Neural progenitor cell (in vitro differentiated cells): ENCODE measurements at regions not wholly inside any gene's neighbourhood (a gene's known extent, or its start where the extent isn't known, plus 50 kb on each side); places are given as distances from the start of the nearest gene placed in this dataset.

ENCODE experiments used
- DNase-seq: peaks from one replicate; pipeline ENCODE4 v3.0.0-alpha.2; 2016; ENCODE audit warnings: low spot score
- H2AFZ ChIP-seq: fragments of 200-600 bp; sonication (generic); replicated peaks from 2 replicates; pipeline ENCODE4 v1.6.1; 2016; ENCODE audit warnings: antibody characterized with exemption
- H3F3A ChIP-seq: fragments of 200-600 bp; sonication (generic); 2 replicates; pipeline ENCODE4 v1.6.1; 2016; ENCODE audit warnings: antibody characterized with exemption, low read depth
- H3K27ac ChIP-seq: fragments of 200-600 bp; sonication (generic); 2 replicates; pipeline ENCODE4 v1.5.1; 2016; ENCODE audit warnings: mild to moderate bottlenecking
- H3K27me3 ChIP-seq: fragments of 200-600 bp; sonication (generic); 2 replicates; pipeline ENCODE4 v1.6.1; 2016; ENCODE audit warnings: mild to moderate bottlenecking, moderate library complexity
- H3K36me3 ChIP-seq: fragments of 200-600 bp; sonication (generic); 2 replicates; pipeline ENCODE4 v1.5.1; 2016
- H3K4me1 ChIP-seq: fragments of 200-600 bp; sonication (generic); 2 replicates; pipeline ENCODE4 v1.6.1; 2016; ENCODE audit warnings: mixed run types
- H3K4me2 ChIP-seq: fragments of 200-600 bp; sonication (generic); 2 replicates; pipeline ENCODE4 v1.6.1; 2016
- H3K4me3 ChIP-seq: fragments of 200-600 bp; sonication (generic); 2 replicates; pipeline ENCODE4 v1.5.1; 2016
- H3K79me2 ChIP-seq: fragments of 200-600 bp; sonication (generic); 2 replicates; pipeline ENCODE4 v1.6.1; 2016; ENCODE audit warnings: low read depth
- H3K9ac ChIP-seq: fragments of 200-600 bp; sonication (generic); 2 replicates; pipeline ENCODE4 v1.6.1; 2016
- H3K9me3 ChIP-seq: fragments of 200-600 bp; sonication (generic); 2 replicates; pipeline ENCODE4 v1.5.1; 2016; ENCODE audit warnings: low read depth
- H4K20me1 ChIP-seq: fragments of 200-600 bp; sonication (generic); 2 replicates; pipeline ENCODE4 v1.6.1; 2016; ENCODE audit warnings: low read depth
- H3K27ac Mint-ChIP-seq: 3 replicates; pipeline ENCODE4 v1.8.0; 2021; ENCODE audit warnings: mixed read lengths
- H3K27me3 Mint-ChIP-seq: 2 replicates; pipeline ENCODE4 v1.8.0; 2022; ENCODE audit warnings: low read depth, mild to moderate bottlenecking, inconsistent platforms, moderate library complexity, mixed read lengths; ENCODE audit not compliant: insufficient read depth
- H3K36me3 Mint-ChIP-seq: 3 replicates; pipeline ENCODE4 v1.8.0; 2021; ENCODE audit warnings: mixed read lengths
- H3K4me1 Mint-ChIP-seq: 3 replicates; pipeline ENCODE4 v1.8.0; 2021; ENCODE audit warnings: mixed read lengths
- H3K4me3 Mint-ChIP-seq: 3 replicates; pipeline ENCODE4 v1.8.0; 2021; ENCODE audit warnings: mild to moderate bottlenecking, moderate library complexity, mixed read lengths
- H3K9me3 Mint-ChIP-seq: 3 replicates; pipeline ENCODE4 v1.8.0; 2020; ENCODE audit warnings: mixed read lengths
- EZH2 ChIP-seq: fragments of 200-600 bp; sonication (generic); IDR thresholded peaks from 2 replicates; pipeline ENCODE4 v1.6.1; 2017; ENCODE audit warnings: antibody characterized with exemption, mild to moderate bottlenecking, moderate library complexity
- EZH2phosphoT487 ChIP-seq: fragments of 200-600 bp; sonication (generic); IDR thresholded peaks from 2 replicates; pipeline ENCODE4 v1.6.1; 2017; ENCODE audit warnings: antibody characterized with exemption
- TF ChIP-seq, protein P1 (sequence below): fragments of 200-600 bp; sonication (generic); IDR thresholded peaks from 2 replicates; pipeline ENCODE4 v1.5.1; 2017; ENCODE audit warnings: antibody characterized with exemption, mild to moderate bottlenecking

DNA sequence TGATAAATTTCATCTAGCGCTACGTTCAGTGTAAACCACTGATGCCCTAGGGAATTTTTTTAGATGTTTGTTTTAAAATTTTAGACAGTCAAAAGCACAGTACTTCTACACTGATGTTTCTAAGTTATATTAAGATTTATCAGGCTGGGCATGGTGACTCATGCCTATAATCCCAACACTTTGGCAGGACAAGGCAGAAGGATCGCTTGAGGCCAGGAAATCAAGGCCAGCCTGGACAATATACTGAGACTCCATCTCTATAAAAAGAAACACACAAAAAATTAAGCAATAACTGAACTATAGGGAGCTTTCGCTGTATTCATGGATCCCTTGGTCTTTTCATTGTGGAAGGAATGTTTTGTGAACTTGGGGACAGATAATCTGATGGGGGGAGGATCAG is 50.6 kb upstream of the MAPRE2 start:
- Histone ChIP-seq H3K36me3 (no peaks in the 10 kb centered on the region), H3K4me2 (no peak overlapping the region), H3K4me1 (no peaks in the 10 kb centered on the region), H3K27me3 (no peaks in the 10 kb centered on the region), H4K20me1 (no peaks in the 10 kb centered on the region), H3K4me3 (no peak overlapping the region), H3K9ac (no peak overlapping the region), H3K79me2 (no peaks in the 10 kb centered on the region), H2AFZ (peak overlapping the region; percentile 73), H3F3A (peaks cover 8% of the 10 kb centered on the region), H3K9me3 (no peaks in the 10 kb centered on the region), H3K27ac (no peak overlapping the region)
- peaks cover 4% of the 10 kb centered on the region for H3K4me1 Mint-ChIP-seq
- H3K27ac Mint-ChIP-seq = no peak overlapping the region
- TF ChIP-seq EZH2phosphoT487 = no peak
- TF ChIP-seq EZH2 = no peak
- TF ChIP-seq, protein P1, sequence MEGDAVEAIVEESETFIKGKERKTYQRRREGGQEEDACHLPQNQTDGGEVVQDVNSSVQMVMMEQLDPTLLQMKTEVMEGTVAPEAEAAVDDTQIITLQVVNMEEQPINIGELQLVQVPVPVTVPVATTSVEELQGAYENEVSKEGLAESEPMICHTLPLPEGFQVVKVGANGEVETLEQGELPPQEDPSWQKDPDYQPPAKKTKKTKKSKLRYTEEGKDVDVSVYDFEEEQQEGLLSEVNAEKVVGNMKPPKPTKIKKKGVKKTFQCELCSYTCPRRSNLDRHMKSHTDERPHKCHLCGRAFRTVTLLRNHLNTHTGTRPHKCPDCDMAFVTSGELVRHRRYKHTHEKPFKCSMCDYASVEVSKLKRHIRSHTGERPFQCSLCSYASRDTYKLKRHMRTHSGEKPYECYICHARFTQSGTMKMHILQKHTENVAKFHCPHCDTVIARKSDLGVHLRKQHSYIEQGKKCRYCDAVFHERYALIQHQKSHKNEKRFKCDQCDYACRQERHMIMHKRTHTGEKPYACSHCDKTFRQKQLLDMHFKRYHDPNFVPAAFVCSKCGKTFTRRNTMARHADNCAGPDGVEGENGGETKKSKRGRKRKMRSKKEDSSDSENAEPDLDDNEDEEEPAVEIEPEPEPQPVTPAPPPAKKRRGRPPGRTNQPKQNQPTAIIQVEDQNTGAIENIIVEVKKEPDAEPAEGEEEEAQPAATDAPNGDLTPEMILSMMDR = no peak
- H3K4me3 Mint-ChIP-seq = no peak overlapping the region
- H3K27me3 Mint-ChIP-seq = peaks cover 2% of the 10 kb centered on the region
- H3K9me3 Mint-ChIP-seq = no peaks in the 10 kb centered on the region
- H3K36me3 Mint-ChIP-seq = no peaks in the 10 kb centered on the region
- no peak for DNase-seq

DNA sequence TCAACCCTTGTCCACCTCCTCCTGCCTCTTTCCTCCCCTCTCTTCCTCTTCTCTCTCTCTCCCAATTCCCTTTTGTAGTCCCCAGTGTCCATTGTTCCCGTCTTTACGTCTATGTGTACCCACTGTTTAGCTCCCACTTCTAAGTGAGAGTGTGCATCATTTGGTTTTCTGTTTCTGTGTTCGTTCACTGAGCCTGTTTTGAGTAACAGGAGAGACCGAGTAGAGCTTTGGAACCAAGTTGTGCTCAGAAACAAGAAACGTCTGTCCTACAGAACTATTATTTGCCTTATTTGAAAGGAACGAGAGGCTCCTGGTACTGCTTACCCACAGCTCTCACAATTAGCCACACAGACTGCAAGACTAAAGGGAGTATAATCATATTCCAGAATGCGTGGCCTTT is 50.1 kb upstream of the MAPRE2 start:
- peaks cover under 1% of the 10 kb centered on the region for H3K9me3 Mint-ChIP-seq
- no peak overlapping the region for H3K9ac ChIP-seq
- no peak for TF ChIP-seq EZH2phosphoT487
- no peak for TF ChIP-seq EZH2
- TF ChIP-seq, protein P1 = no peak

More for the DNA sequence above, 50.1 kb upstream of the MAPRE2 start:
- no peaks in the 10 kb centered on the region for H3K9me3 ChIP-seq
- peaks cover 2% of the 10 kb centered on the region for H3F3A ChIP-seq
- peak overlapping the region; percentile 73 for H2AFZ ChIP-seq
- no peak overlapping the region for H3K4me3 Mint-ChIP-seq
- no peaks in the 10 kb centered on the region for H3K36me3 Mint-ChIP-seq
- no peak overlapping the region for H3K4me2 ChIP-seq
- H3K27me3 Mint-ChIP-seq = no peaks in the 10 kb centered on the region
- H3K27me3 ChIP-seq = no peaks in the 10 kb centered on the region
- no peak overlapping the region for H3K27ac ChIP-seq
- DNase-seq = no peak
- H3K27ac Mint-ChIP-seq = no peak overlapping the region
- H3K4me1 Mint-ChIP-seq = peaks cover 4% of the 10 kb centered on the region
- H3K4me3 ChIP-seq = no peak overlapping the region
- no peaks in the 10 kb centered on the region for H3K36me3 ChIP-seq
- H4K20me1 ChIP-seq = no peaks in the 10 kb centered on the region
- H3K79me2 ChIP-seq = no peaks in the 10 kb centered on the region
- no peaks in the 10 kb centered on the region for H3K4me1 ChIP-seq
